ENCODE measurements at regions not wholly inside any gene's neighbourhood (a gene's known extent, or its start where the extent isn't known, plus 50 kb on each side); places are given as distances from the start of the nearest gene placed in this dataset.

DNA sequence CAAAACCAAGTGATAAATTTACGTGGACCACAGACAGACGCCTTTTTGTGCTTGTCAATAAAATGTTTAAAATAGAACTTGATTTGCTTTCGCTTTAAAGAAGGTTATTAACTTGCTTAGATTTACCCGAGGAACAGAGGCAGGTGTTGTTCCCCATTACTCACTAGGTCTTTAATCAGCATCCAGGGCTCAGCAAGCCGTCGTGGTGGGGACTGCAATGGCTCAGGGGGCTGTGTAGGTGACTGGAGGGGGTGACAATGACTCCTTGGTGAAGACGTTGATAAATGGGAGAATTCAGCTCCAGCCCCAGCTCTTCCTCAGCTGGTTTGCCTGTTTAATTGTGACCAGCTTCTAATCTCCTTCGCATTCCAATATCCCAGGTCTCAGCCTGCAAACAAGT, 231.4 kb downstream of the TMEM114 start:
- TF ChIP-seq POLR2A (IDR thresholded peaks at IDR 0.05; ENCODE audit: low read depth, low read length): no peak
- TF ChIP-seq POLR2AphosphoS5 (IDR thresholded peaks at IDR 0.05; ENCODE audit: low read depth, low read length): no peak
- no peak for TF ChIP-seq TAF1 (IDR thresholded peaks at IDR 0.05; ENCODE audit: low read depth, low read length)
- no peak for TF ChIP-seq POU2F2 (IDR thresholded peaks at IDR 0.05; ENCODE audit: low read depth, low read length)
- no peak for TF ChIP-seq PAX5 (IDR thresholded peaks at IDR 0.05; ENCODE audit: insufficient read depth, low read length, severe bottlenecking)
- no peak for TF ChIP-seq SPI1 (IDR thresholded peaks at IDR 0.05; ENCODE audit: low read depth, low read length)

Measured in GM12891 (cell line).